Kidney epithelial cell (primary cell): ENCODE measurements at regions not wholly inside any gene's neighbourhood (a gene's known extent, or its start where the extent isn't known, plus 50 kb on each side); places are given as distances from the start of the nearest gene placed in this dataset.

Experiments used
- DNase-seq: peaks from one replicate; pipeline ENCODE4 v3.0.0-alpha.2; 2010; ENCODE audit warnings: low read depth
- H3K27me3 ChIP-seq: 2 replicates; pipeline ENCODE4 v1.6.0; 2011; ENCODE audit warnings: low read length; ENCODE audit not compliant: control insufficient read depth, insufficient read depth
- H3K36me3 ChIP-seq: 2 replicates; pipeline ENCODE4 v1.5.1; 2011; ENCODE audit warnings: low read length; ENCODE audit not compliant: control insufficient read depth, insufficient read depth
- H3K4me3 ChIP-seq: 2 replicates; pipeline ENCODE4 v1.5.1; 2011; ENCODE audit warnings: low read depth, mild to moderate bottlenecking, control low read depth, low read length
- TF ChIP-seq, protein P1 (sequence below): IDR thresholded peaks from 2 replicates; pipeline ENCODE4 v1.5.1; 2011; ENCODE audit warnings: mild to moderate bottlenecking, moderate library complexity, low read length, control low read depth, inconsistent platforms; ENCODE audit not compliant: insufficient read depth, poor library complexity, severe bottlenecking

DNA sequence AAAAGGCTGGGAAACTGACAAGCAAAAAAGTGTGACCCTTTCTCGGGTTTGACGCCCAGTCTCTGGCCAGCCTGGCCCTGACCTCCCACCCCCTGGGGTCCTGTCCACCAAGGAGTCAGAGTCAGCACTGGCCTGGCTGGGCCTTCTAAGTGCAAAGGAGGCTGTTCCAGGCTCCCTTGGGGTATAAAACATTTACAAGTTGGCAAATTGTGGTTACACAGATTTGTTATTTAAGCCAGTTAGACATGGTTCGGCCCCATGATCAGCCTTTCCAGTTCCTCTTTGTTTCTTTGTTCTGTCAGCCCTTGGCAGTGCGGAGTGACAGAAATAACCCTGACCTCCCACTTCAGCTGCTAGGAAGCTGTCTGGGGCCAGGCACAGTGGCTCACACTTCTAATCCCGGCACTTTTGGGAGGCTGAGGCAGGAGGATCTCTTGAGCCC, 161.6 kb upstream of the RAB4A start:
- no peak overlapping the region for H3K4me3 ChIP-seq
- no peak for DNase-seq
- no peaks in the 10 kb centered on the region for H3K36me3 ChIP-seq
- TF ChIP-seq, protein P1, sequence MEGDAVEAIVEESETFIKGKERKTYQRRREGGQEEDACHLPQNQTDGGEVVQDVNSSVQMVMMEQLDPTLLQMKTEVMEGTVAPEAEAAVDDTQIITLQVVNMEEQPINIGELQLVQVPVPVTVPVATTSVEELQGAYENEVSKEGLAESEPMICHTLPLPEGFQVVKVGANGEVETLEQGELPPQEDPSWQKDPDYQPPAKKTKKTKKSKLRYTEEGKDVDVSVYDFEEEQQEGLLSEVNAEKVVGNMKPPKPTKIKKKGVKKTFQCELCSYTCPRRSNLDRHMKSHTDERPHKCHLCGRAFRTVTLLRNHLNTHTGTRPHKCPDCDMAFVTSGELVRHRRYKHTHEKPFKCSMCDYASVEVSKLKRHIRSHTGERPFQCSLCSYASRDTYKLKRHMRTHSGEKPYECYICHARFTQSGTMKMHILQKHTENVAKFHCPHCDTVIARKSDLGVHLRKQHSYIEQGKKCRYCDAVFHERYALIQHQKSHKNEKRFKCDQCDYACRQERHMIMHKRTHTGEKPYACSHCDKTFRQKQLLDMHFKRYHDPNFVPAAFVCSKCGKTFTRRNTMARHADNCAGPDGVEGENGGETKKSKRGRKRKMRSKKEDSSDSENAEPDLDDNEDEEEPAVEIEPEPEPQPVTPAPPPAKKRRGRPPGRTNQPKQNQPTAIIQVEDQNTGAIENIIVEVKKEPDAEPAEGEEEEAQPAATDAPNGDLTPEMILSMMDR, result no peak
- no peaks in the 10 kb centered on the region for H3K27me3 ChIP-seq

DNA sequence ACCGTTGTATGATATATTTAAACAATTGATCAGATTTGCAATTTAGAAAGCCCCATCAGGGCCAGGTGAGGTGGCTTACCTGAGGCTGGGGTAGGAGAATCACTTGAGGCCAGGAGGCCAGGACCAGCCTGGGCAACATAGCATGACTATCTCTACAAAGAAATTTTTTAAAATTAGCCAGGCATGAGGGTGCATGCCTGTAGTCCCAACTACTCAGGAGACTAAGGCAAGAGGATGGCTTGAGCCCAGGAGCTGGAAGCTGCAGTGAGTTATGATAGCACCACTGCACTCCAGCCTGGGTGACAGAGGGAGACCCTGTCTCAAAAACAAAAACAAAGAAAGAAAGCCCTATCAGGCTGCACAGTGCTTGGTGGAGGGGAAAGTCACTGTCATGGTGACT, 159.9 kb upstream of the RAB4A start:
- Histone ChIP-seq H3K27me3 (no peaks in the 10 kb centered on the region), H3K36me3 (no peaks in the 10 kb centered on the region), H3K4me3 (no peak overlapping the region)
- TF ChIP-seq, protein P1, result no peak
- DNase-seq, result no peak

DNA sequence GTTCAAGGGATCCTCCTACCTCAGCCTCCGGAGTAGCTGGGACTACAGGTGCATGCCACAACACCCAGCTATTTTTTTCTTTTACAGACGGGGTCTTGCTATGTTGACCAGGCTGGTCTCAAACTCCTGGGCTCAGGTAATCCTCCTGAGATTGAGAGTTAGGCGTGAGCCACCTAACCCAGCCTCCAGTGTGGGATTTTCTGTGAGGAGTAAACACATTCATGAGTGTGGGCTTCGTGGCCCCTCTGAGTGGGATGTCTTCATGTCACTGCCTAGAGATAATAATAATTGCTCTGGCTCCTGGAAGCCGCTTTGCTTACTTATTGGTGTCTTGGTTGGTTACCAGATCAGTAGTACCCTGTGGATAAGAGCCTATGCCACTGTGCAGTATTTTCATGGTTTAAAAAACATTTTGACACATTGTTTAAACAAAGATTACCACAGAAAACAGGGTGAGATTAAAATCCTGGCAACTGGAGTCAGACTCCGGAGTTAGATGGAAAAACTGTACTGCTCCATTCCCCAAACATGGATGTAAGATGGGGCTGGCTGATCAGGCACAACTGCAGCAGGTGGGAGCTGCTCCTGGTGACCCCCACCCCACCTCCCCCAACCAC, 159.1 kb upstream of the RAB4A start:
- no peak overlapping the region for H3K4me3 ChIP-seq
- no peaks in the 10 kb centered on the region for H3K27me3 ChIP-seq
- TF ChIP-seq, protein P1, result no peak
- no peak for DNase-seq
- H3K36me3 ChIP-seq, result no peaks in the 10 kb centered on the region

DNA sequence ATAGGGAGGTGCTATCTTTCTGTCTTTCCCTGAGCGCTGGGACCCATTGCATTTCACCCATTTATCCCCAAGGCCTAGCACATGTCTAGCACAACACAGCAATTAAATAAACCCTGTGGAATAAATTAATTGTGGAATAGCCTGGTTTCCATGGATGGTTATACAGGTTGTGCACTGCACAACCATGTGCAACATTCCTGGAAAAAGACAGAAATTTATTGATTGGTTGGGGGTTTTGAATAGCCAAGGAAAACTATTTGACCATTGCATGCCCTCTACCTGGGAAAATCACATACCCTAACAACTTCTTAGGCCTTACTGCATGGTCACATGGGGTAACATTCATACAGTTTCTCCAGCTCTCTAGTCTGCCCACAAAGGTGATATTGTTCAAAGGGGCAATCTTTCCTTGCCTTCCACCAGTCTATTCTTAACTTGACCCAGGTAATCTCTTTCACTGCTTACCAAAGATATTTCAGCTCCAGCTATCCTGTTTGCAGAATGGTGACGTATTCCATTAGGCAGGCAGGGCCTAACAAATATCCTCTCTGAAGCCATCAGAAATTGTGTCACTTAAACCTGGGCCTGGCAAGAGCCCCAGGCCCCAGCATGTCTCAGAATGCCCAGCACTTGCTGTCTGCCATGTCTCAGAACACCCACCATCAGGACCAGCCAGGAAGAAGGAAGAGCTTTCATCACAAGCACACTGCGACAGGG, 157.9 kb upstream of the RAB4A start:
- no peak for DNase-seq
- TF ChIP-seq, protein P1, result no peak
- no peak overlapping the region for H3K4me3 ChIP-seq
- no peaks in the 10 kb centered on the region for H3K36me3 ChIP-seq
- no peaks in the 10 kb centered on the region for H3K27me3 ChIP-seq

DNA sequence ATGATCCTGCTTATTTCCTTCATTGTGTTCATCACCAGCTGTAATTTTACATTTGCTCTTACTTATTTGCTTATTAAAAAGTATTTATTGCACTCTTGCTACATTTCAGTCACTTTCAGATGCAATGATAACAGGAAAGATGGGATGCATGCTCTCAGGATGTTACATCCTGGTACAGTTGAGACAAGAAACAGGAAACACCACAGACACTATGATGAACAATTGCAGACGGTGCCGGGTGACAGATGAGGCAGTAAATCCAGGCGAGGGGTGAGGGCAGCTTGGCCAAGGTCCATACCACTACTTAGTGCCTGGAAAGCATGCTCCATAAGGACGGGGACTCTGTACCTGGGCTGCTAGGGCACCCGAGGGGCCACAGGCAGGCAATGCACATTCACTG, 156.6 kb upstream of the RAB4A start:
- H3K4me3 ChIP-seq, result no peak overlapping the region
- no peak for DNase-seq
- H3K36me3 ChIP-seq, result no peaks in the 10 kb centered on the region
- TF ChIP-seq, protein P1, result no peak
- H3K27me3 ChIP-seq, result no peaks in the 10 kb centered on the region
